Natural killer cell treated with Interleukin-12 subunit alpha and Interleukin-12 subunit beta and Interleukin-15 and Interleukin-18, amount 100 ng/mL, for 72 hours (primary cell): ENCODE measurements at regions not wholly inside any gene's neighbourhood (a gene's known extent, or its start where the extent isn't known, plus 50 kb on each side); places are given as distances from the start of the nearest gene placed in this dataset.
A peak's percentile ranks its signal among the peaks of the same experiment; 100 is the strongest.

ENCODE experiments used
- ATAC-seq, 2 donors: fragments of 150-1000 bp; cut with Tn5 transposase in 1 of 2; sonication (Bioruptor Pico), chemical (Tn5 transposase) in 1 of 2; 2 replicates each; pipeline ENCODE4 v1.10.0; 2021
- DNase-seq: peaks from one replicate; pipeline ENCODE4 v3.0.0; 2022; ENCODE audit warnings: low spot score
- H3K27ac Mint-ChIP-seq, 2 donors: 1 replicate in 1 of 2; 2 replicates in 1 of 2; pipeline ENCODE4 v1.8.0; 2022; ENCODE audit warnings: mixed read lengths in 2 of 2, mild to moderate bottlenecking in 1 of 2, moderate library complexity in 1 of 2
- H3K27me3 Mint-ChIP-seq, 2 donors: 1 replicate in 1 of 2; 2 replicates in 1 of 2; pipeline ENCODE4 v1.8.0; 2022; ENCODE audit warnings: mixed read lengths in 2 of 2
- H3K36me3 Mint-ChIP-seq: one replicate; pipeline ENCODE4 v1.8.0; 2022; ENCODE audit warnings: mixed read lengths
- H3K4me1 Mint-ChIP-seq, 2 donors: 1 replicate in 1 of 2; 2 replicates in 1 of 2; pipeline ENCODE4 v1.8.0; 2022; ENCODE audit warnings: low read depth in 2 of 2, mixed read lengths in 2 of 2, mild to moderate bottlenecking in 1 of 2
- H3K4me3 Mint-ChIP-seq: one replicate; pipeline ENCODE4 v1.8.0; 2022; ENCODE audit warnings: mixed read lengths
- H3K9me3 Mint-ChIP-seq: 2 replicates; pipeline ENCODE4 v1.8.0; 2022; ENCODE audit warnings: mixed read lengths

DNA sequence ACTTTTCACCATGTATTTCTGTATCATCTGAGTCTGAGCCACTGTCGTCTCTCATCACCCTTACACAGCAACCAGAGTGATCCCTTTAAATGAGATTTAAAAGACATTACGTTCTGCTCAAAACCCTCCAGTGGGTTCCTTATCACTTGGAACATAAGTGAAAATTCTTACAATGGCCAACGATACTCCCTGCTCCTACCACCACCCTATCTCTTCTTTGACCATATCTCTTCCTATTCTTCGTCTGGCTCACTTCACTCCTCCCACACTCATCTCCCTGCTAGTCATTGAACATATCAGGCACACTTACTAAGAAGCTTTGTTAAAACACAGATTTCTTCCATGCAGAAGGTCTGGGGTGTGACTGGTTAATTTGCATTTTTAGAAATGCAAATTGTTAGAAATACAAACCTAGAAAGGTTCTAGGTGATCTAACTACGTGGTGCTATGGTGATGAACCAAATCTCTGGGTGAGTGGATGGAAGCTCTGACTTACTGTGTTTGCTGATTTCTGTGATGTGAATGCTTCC is 166.6 kb upstream of the CD180 start:
- H3K36me3 Mint-ChIP-seq: no peaks in the 10 kb centered on the region
- no peaks in the 10 kb centered on the region for H3K9me3 Mint-ChIP-seq
- ATAC-seq: no peak
- H3K4me1 Mint-ChIP-seq: peaks cover 8 to 13% of the 10 kb centered on the region in 2 donors
- no peak for DNase-seq
- peaks cover 0 to 2% of the 10 kb centered on the region in 2 donors for H3K27me3 Mint-ChIP-seq
- H3K27ac Mint-ChIP-seq: no peak overlapping the region
- no peak overlapping the region for H3K4me3 Mint-ChIP-seq

DNA sequence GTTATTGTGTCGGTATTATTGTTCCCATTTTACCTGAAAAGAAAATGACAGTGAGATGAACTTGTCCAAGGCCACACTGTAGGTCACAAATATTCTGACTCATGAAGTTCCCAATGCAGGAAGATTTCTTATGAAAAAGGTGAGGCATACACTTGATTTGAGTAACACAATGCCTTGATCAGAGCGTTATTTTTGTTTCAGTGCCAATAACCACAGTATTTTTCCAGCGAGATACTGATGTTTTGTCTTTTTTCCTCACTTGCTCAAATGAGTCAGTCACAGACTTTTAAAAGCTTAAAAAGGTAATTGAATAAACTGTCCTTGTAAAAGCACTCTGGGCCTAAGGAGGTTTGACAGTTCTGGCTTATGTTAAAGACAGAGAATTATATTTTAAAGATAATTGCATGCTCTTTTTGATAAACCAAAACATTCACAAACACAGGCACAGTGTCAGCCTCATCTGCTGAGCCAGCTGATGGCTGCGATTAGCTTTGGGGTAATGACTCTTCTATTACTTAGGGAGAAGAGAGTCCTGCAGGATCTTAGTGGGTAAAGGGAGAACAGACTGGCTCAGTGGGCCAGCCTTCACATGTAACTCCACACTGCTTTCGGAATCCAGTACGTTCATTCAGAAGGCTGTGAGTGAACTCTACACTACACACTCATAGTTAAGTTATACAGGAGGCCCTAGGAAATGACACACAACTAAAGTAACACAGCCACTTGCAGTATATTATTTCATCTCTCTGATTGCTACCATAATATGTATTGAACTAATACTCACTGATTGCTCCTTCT is 165.5 kb upstream of the CD180 start:
- Mint-ChIP-seq H3K4me1 (peaks cover 8 to 13% of the 10 kb centered on the region in 2 donors), H3K9me3 (no peaks in the 10 kb centered on the region), H3K27me3 (peaks cover 0 to 2% of the 10 kb centered on the region in 2 donors), H3K36me3 (no peaks in the 10 kb centered on the region), H3K4me3 (no peak overlapping the region), H3K27ac (no peak overlapping the region)
- ATAC-seq (no peak), DNase-seq (no peak)

DNA sequence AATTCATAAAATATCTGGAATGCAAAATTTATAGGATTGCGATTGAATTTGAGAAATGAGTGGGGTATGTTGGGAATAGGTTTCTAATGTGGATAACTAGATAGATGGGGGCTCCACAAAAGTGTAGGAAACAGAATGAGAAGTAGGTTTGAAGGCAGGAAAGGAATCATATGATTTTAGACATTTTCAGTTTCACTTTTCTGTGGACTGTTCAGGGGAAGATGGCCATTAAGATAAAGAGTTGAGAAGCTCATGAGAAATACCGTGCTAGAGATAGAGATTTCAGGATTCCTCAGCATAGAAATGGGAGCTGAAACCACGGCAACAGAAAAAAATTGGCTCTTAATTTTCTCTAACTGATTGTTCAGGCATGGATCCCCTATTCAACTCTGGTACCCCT is 163.4 kb upstream of the CD180 start:
- DNase-seq: no peak
- H3K4me3 Mint-ChIP-seq: peak overlapping the region; percentile 7
- ATAC-seq: no peak
- peak overlapping the region in 1 of 2 donors; percentile 3 for H3K27ac Mint-ChIP-seq
- no peaks in the 10 kb centered on the region for H3K36me3 Mint-ChIP-seq
- H3K9me3 Mint-ChIP-seq: no peaks in the 10 kb centered on the region
- H3K4me1 Mint-ChIP-seq: peaks cover 12 to 17% of the 10 kb centered on the region in 2 donors
- peaks cover 0 to 2% of the 10 kb centered on the region in 2 donors for H3K27me3 Mint-ChIP-seq

DNA sequence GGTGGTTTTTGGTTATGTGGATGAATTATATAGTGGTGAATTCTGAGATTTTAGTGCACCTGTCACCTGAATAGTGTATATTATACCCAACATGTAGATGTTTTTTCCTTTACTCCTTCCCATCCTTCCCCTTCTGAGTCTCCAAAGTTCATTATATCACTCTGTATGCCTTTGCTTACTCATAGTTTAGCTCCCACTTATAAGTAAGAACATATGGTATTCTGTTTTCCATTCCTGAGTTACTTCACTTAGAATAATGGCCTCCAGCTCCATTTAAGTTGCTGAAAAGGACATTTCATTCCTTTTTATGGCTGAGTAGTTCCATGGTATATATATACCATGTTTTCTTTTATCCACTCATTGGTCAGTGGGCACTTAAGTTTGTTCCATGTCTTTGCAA is 161.6 kb upstream of the CD180 start:
- H3K36me3 Mint-ChIP-seq: no peaks in the 10 kb centered on the region
- no peak for DNase-seq
- H3K4me1 Mint-ChIP-seq: peaks cover 13 to 20% of the 10 kb centered on the region in 2 donors
- ATAC-seq: no peak
- H3K27me3 Mint-ChIP-seq: peaks cover 0 to 6% of the 10 kb centered on the region in 2 donors
- H3K27ac Mint-ChIP-seq: no peak overlapping the region
- no peak overlapping the region for H3K4me3 Mint-ChIP-seq
- no peaks in the 10 kb centered on the region for H3K9me3 Mint-ChIP-seq

DNA sequence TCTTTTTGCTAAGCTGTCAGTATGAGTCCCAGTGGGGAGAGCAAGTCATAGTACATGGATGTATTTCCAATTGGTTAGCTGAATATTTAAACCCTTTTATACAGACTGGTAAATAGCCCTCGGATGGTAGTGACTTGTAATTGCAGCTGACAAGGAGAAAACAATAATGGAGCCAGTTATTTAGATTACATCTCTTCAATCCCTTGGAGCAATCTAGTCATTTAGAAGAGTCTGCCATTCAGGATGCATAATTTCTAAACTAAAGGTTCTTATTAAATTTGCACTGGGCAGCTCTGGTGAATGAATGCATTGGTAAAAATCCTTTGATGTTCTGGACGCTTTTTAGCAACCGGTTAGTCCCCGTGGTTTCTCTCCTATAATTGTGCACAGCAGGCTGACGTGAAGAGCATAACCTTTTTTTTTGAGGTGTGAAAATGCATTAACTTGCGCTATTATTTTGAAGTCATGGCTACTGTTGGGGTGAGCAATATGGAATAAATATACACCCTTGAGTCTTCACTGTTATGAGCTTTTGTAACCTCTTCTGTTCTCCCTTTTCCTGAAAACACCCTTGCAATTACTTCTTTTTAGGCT is 158.6 kb upstream of the CD180 start:
- no peaks in the 10 kb centered on the region for H3K36me3 Mint-ChIP-seq
- H3K4me3 Mint-ChIP-seq: no peak overlapping the region
- H3K27ac Mint-ChIP-seq: no peak overlapping the region
- ATAC-seq (no peak), DNase-seq (no peak)
- H3K4me1 Mint-ChIP-seq: peaks cover 23 to 30% of the 10 kb centered on the region in 2 donors
- H3K9me3 Mint-ChIP-seq: no peaks in the 10 kb centered on the region
- peaks cover 0 to 6% of the 10 kb centered on the region in 2 donors for H3K27me3 Mint-ChIP-seq

DNA sequence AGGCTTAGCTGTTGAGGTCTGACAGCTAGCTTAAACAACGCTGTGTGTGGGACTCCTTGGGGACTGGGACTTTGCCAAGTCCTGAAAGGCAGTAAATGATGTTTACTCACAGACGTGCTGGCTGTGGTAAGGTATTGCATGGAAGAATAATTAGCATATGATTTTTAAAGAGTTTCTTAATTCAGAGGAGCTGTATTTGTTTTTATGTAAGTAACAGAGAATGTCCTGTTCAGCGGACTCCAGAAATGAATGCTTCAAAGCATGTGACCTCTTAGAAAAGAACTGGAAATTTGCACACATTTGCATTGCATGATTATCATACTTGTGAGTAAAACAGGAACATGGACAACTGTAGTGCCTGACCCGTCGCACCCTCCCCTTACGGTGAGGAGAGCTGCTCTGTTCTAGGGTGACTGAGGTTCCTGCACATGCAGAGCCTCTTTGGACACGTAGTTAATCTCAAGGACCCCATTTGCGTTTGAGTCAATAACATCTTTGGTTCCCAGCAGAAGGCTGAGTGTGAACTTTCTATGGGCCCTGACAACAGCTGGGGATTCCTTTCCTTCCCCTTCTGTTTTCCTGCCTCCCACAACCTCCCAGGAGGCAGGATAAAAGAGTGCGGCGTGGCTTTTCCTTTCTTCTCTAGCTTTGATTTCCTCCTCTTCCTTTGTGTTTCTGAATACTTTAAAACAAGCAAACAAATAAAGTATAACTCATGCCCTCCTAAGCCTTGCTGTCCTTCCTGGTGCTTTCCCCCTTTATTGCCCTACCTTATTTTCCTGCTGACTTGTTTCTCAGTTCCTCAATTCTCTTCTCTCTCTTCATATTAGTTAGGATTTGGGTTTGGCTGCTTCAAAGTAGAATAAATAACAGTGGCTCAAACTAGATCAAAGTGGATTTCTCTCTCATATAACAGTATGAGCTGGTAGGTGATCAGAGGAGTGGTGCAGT is 157.2 kb upstream of the CD180 start:
- no peak overlapping the region for H3K4me3 Mint-ChIP-seq
- ATAC-seq: no peak
- no peaks in the 10 kb centered on the region for H3K36me3 Mint-ChIP-seq
- H3K4me1 Mint-ChIP-seq: peaks cover 19 to 25% of the 10 kb centered on the region in 2 donors
- H3K27me3 Mint-ChIP-seq: peaks cover 0 to 6% of the 10 kb centered on the region in 2 donors
- H3K27ac Mint-ChIP-seq: no peak overlapping the region
- H3K9me3 Mint-ChIP-seq: no peaks in the 10 kb centered on the region
- DNase-seq: no peak

DNA sequence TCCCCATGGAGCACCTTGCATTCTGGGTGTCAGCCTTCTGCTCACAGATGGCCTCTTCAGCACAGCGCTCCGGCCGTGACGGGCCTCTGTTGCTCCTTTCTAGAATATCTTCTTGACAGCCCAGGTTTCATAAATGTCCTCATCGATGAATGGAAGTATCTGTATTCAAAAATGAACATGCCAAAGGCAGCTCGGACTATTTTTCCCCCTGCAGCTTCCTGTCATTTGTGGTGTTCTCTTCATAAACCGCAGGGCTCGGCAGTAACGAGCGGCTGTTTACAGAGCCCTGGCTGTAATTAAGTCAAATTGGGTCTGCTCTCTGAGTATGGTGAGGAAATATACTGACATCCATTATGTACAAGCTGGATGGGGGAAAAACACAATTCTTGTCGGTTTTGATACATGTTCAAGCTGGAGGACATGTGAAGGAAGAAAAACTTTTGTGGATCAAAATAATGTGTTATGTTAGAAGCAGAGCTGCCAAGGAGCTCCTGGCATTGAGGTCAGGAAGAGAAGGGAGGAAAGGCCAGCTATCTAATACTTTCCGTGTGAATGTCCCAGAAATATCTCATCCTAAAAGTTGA is 154.1 kb upstream of the CD180 start:
- Mint-ChIP-seq H3K27ac (peak overlapping the region; percentile 34 to 49), H3K4me1 (peaks cover 19 to 25% of the 10 kb centered on the region in 2 donors), H3K36me3 (peaks cover 4% of the 10 kb centered on the region), H3K9me3 (no peaks in the 10 kb centered on the region), H3K4me3 (peak overlapping the region; percentile 74), H3K27me3 (peaks cover 0 to 8% of the 10 kb centered on the region in 2 donors)
- ATAC-seq (peak in 1 of 2 donors; percentile 56), DNase-seq (no peak)

DNA sequence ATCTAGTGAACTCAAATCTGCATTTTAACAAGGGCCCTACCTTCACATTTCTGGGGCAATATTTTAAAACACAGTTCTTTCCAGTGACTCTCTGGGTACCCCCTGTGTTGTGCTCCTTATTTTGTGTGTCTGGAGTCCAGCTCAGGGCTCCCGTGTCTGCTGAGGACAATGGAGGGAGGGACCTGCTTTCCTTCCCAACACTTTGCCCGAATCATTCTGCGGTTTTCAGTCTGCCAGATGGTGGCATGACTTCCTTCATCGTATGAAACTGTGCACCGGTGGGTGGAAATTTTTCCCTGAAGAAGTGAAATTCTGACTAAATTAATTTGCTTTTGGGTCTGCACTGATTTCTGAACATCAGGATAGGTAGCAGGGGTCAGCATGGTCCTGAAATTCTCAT is 153.6 kb upstream of the CD180 start:
- Mint-ChIP-seq H3K9me3 (no peaks in the 10 kb centered on the region), H3K36me3 (peaks cover 6% of the 10 kb centered on the region), H3K27ac (peak overlapping the region; percentile 34 to 49), H3K4me1 (peaks cover 17 to 22% of the 10 kb centered on the region in 2 donors), H3K4me3 (peak overlapping the region; percentile 74), H3K27me3 (peaks cover 0 to 8% of the 10 kb centered on the region in 2 donors)
- DNase-seq: no peak
- no peak for ATAC-seq

DNA sequence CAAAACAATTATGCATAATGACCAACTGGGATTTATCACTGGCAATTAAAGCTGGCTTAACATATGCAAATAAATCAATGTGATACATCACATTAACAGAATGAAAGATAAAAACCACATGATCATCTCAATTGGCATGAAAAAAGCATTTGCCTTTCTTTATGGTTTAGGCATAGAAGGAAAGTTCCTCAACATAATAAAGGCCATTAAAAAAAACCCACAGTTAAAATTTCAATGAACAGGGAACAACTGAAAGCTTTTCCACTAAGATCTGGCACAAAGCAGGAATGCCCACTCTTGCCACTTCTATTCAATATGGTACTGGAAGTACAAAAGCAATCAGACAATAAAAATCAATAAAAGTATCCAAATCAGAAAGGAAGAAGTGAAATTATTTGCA is 151.2 kb upstream of the CD180 start:
- Mint-ChIP-seq H3K4me3 (no peak overlapping the region), H3K27ac (no peak overlapping the region), H3K4me1 (peaks cover 14 to 18% of the 10 kb centered on the region in 2 donors), H3K27me3 (peaks cover 0 to 4% of the 10 kb centered on the region in 2 donors), H3K36me3 (peaks cover 15% of the 10 kb centered on the region), H3K9me3 (no peaks in the 10 kb centered on the region)
- DNase-seq (no peak), ATAC-seq (no peak)

DNA sequence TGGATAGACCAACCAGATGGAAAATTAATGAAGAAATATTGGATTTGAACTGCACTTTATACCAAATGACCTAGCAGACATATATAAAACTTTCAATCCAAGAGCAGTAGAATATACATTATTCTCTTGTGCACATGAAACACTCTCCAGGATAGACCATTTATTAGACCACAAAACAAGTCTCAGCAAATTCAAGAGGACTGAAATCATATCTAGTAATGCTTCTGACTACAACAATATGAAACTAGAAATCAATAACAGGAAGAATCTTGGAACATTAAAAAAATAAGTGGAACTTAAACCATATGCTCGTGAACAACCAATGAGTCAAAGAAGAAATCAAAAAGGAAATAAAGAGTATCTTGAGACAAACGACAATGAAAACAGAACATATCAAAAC is 150.0 kb upstream of the CD180 start:
- ATAC-seq (no peak), DNase-seq (no peak)
- Mint-ChIP-seq H3K4me1 (peaks cover 11 to 14% of the 10 kb centered on the region in 2 donors), H3K27ac (no peak overlapping the region), H3K36me3 (peaks cover 15% of the 10 kb centered on the region), H3K9me3 (no peaks in the 10 kb centered on the region), H3K27me3 (peaks cover 0 to 8% of the 10 kb centered on the region in 2 donors), H3K4me3 (no peak overlapping the region)

DNA sequence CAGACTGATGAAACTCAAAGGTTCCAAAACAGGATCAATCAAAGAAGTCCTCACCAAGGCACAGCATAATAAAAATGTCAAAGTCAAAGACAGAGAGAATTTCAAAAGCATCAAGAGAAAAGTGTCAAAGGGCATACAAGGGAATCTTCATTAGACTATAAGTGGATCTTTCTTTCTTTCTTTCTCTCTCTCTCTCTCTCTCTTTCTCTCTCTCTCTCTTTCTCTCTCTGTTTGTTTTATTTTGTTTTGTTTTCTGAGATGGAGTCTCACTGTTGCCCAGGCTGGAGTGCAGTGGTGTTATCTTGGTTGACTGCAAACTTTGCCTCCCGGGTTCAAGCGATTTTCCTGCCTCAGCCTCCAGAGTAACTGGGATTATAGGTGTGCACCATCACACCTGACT is 148.3 kb upstream of the CD180 start:
- Mint-ChIP-seq H3K4me3 (no peak overlapping the region), H3K27me3 (peaks cover 0 to 10% of the 10 kb centered on the region in 2 donors), H3K9me3 (no peaks in the 10 kb centered on the region), H3K4me1 (no peaks in the 10 kb centered on the region), H3K36me3 (peaks cover 15% of the 10 kb centered on the region), H3K27ac (no peak overlapping the region)
- no peak for ATAC-seq
- DNase-seq: no peak

DNA sequence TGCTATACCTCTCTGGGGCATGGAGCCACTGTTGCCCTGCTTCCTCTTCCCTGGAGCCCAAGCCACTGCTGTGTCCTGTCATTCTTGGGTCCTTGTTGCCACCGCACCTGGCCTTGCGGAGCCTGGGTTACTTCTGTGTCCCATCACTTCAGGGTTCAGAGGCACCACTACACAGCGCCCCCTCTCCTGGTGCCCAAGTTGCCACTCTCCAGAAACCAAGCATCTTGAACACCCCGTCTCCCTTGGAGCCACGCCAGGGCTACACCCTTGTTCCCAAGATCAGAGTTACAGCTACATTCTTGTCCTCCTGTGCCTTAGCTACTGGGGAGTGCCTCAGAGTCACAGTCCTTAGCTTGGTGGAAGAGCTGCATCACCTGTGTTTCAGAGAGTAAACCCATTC is 147.2 kb upstream of the CD180 start:
- H3K4me3 Mint-ChIP-seq: no peak overlapping the region
- peaks cover 7 to 10% of the 10 kb centered on the region in 2 donors for H3K27me3 Mint-ChIP-seq

DNA sequence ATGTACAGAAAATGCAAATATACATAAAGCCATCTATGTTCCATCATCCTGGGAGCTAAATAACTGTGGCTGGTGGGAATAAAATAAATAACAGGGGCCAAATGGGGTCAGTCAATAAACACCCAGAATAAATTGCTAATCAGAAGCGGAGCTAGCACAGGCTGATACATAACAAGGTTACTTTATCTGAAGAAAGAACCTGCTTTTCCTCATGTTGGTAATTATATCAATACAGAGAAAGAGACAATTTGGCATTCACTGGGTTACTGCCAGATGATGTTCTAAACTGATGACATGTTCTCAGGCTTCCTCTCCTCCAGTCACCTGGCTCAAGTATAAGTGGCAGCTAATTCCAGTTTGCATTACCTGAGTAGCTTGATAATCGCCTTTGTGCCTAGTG is 144.9 kb upstream of the CD180 start:
- Mint-ChIP-seq H3K27me3 (peaks cover 6 to 7% of the 10 kb centered on the region in 2 donors), H3K4me1 (no peaks in the 10 kb centered on the region), H3K36me3 (peaks cover 15% of the 10 kb centered on the region), H3K4me3 (no peak overlapping the region), H3K27ac (no peak overlapping the region), H3K9me3 (no peaks in the 10 kb centered on the region)
- ATAC-seq: no peak
- no peak for DNase-seq

More for the DNA sequence above, 147.2 kb upstream of the CD180 start:
- Mint-ChIP-seq H3K36me3 (peaks cover 15% of the 10 kb centered on the region), H3K27ac (no peak overlapping the region), H3K9me3 (no peaks in the 10 kb centered on the region), H3K4me1 (no peaks in the 10 kb centered on the region)
- no peak for DNase-seq
- no peak for ATAC-seq
